SK-N-DZ (cell line): ENCODE measurements at regions not wholly inside any gene's neighbourhood (a gene's known extent, or its start where the extent isn't known, plus 50 kb on each side); places are given as distances from the start of the nearest gene placed in this dataset.

Source experiments
- DNase-seq: peaks from one replicate; pipeline ENCODE4 v3.0.0-alpha.2; 2015; ENCODE audit warnings: low spot score

GRCh38 chr2:60400462-60401246 is 152.8 kb downstream of the BCL11A start:
- no peak for DNase-seq

- no peak for DNase-seq
Measured at GRCh38 chr2:60394463-60394862, 159.0 kb downstream of the BCL11A start.

GRCh38 chr2:60391649-60392375 is 161.6 kb downstream of the BCL11A start:
- no peak for DNase-seq

GRCh38 chr2:60391230-60391629 is 162.2 kb downstream of the BCL11A start:
- DNase-seq: no peak

- DNase-seq: no peak
Measured at GRCh38 chr2:60386436-60386835, 167.0 kb downstream of the BCL11A start.

GRCh38 chr2:60385648-60386047 is 167.8 kb downstream of the BCL11A start:
- no peak for DNase-seq

- DNase-seq: no peak
Measured at GRCh38 chr2:60383401-60384143, 169.9 kb downstream of the BCL11A start.

GRCh38 chr2:60380411-60380810 is 173.0 kb downstream of the BCL11A start:
- no peak for DNase-seq

- no peak for DNase-seq
Measured at GRCh38 chr2:60379684-60380083, 173.8 kb downstream of the BCL11A start.

- no peak for DNase-seq
Measured at GRCh38 chr2:60379216-60379615, 174.2 kb downstream of the BCL11A start.

- no peak for DNase-seq
Measured at GRCh38 chr2:60377825-60378224, 175.6 kb downstream of the BCL11A start.

- no peak for DNase-seq
Measured at GRCh38 chr2:60376252-60376651, 177.2 kb downstream of the BCL11A start.

- no peak for DNase-seq
Measured at GRCh38 chr2:60371681-60372080, 181.8 kb downstream of the BCL11A start.

GRCh38 chr2:60371219-60371618 is 182.2 kb downstream of the BCL11A start:
- DNase-seq: no peak

GRCh38 chr2:60370814-60371213 is 182.6 kb downstream of the BCL11A start:
- DNase-seq: no peak

- DNase-seq: no peak
Measured at GRCh38 chr2:60368456-60368855, 185.0 kb downstream of the BCL11A start.

GRCh38 chr2:60366135-60366712 is 187.2 kb downstream of the BCL11A start:
- DNase-seq: no peak

- DNase-seq: no peak
Measured at GRCh38 chr2:60365556-60365955, 187.9 kb downstream of the BCL11A start.

- DNase-seq: peak; percentile 55
Measured at GRCh38 chr2:60364491-60364890, 189.0 kb downstream of the BCL11A start.

GRCh38 chr2:60361498-60361897 is 192.0 kb downstream of the BCL11A start:
- no peak for DNase-seq

- DNase-seq: no peak
Measured at GRCh38 chr2:60359569-60359968, 193.9 kb downstream of the BCL11A start.

GRCh38 chr2:60358476-60358875 is 195.0 kb downstream of the BCL11A start:
- DNase-seq: no peak
